IMR-90 (cell line): ENCODE measurements at regions not wholly inside any gene's neighbourhood (a gene's known extent, or its start where the extent isn't known, plus 50 kb on each side); places are given as distances from the start of the nearest gene placed in this dataset.

Source experiments
- ATAC-seq: fragments of 200-7000 bp; cut with Tn5 transposase; 2 replicates; pipeline ENCODE4 v1.9.1; 2020; ENCODE audit warnings: low read depth, mild to moderate bottlenecking, moderate library complexity
- BruUV-seq: library from RNA; stranded (reverse); fragments of 400-500 nt; replicated peaks from 2 replicates; lab custom pipeline; 2021; lab: Mats Ljungman, UMichigan
- CTCF ChIA-PET: fragments of 300-600 bp; formaldehyde crosslinking; extraction: SDS; loops from one replicate; lab custom pipeline; 2021; ENCODE audit warnings: antibody characterized with exemption; lab: Yijun Ruan, JAX
- POLR2A ChIA-PET: fragments of 300-600 bp; sonication (Branson Sonifier 250); formaldehyde crosslinking; loops from one replicate; lab custom pipeline; 2022; ENCODE audit warnings: antibody characterized with exemption; ENCODE audit not compliant: unreplicated experiment; lab: Charles Lee
- DNase-seq: peaks from one replicate; pipeline ENCODE4 v3.0.0; 2013
- H2AFZ ChIP-seq: replicated peaks from 2 replicates; pipeline ENCODE3; 2013; ENCODE audit warnings: low read length, mild to moderate bottlenecking; ENCODE audit not compliant: poor library complexity
- H2AK5ac ChIP-seq: 2 replicates; pipeline ENCODE4 v1.6.1; 2013; ENCODE audit warnings: low read depth, low read length, inconsistent platforms
- H2AK9ac ChIP-seq: replicated peaks from 2 replicates; pipeline ENCODE3; 2013; ENCODE audit warnings: mild to moderate bottlenecking, low read depth, low read length, moderate library complexity; ENCODE audit not compliant: poor library complexity
- H2BK120ac ChIP-seq: 2 replicates; pipeline ENCODE4 v1.6.1; 2013; ENCODE audit warnings: low read depth, low read length, inconsistent platforms
- H2BK15ac ChIP-seq: 3 replicates; pipeline ENCODE4 v1.6.1; 2013; ENCODE audit warnings: low read depth, low read length, inconsistent platforms
- H2BK20ac ChIP-seq: 2 replicates; pipeline ENCODE4 v1.6.1; 2013; ENCODE audit warnings: low read depth, mild to moderate bottlenecking, inconsistent platforms, low read length, moderate library complexity
- H2BK5ac ChIP-seq: 2 replicates; pipeline ENCODE4 v1.6.1; 2013; ENCODE audit warnings: mild to moderate bottlenecking, low read depth, low read length, inconsistent platforms; ENCODE audit not compliant: poor library complexity, severe bottlenecking
- H3K14ac ChIP-seq: replicated peaks from 2 replicates; pipeline ENCODE4 v1.6.1; 2013; ENCODE audit warnings: low read depth, low read length, inconsistent platforms
- H3K18ac ChIP-seq: 2 replicates; pipeline ENCODE4 v1.6.1; 2013; ENCODE audit warnings: low read depth, low read length, control low read depth
- H3K23ac ChIP-seq: 2 replicates; pipeline ENCODE4 v1.6.1; 2013; ENCODE audit warnings: low read depth, low read length, inconsistent platforms
- H3K27ac ChIP-seq: 2 replicates; pipeline ENCODE4 v1.5.1; 2013; ENCODE audit warnings: mild to moderate bottlenecking, control low read depth, low read length; ENCODE audit not compliant: insufficient read depth
- H3K27me3 ChIP-seq: 2 replicates; pipeline ENCODE4 v1.6.1; 2013; ENCODE audit warnings: low read length; ENCODE audit not compliant: control insufficient read depth, insufficient read depth
- H3K36me3 ChIP-seq: 2 replicates; pipeline ENCODE4 v1.6.1; 2013; ENCODE audit warnings: low read length, mixed read lengths; ENCODE audit not compliant: control insufficient read depth, insufficient read depth
- H3K4ac ChIP-seq: 2 replicates; pipeline ENCODE4 v1.6.1; 2013; ENCODE audit warnings: low read depth, low read length, inconsistent platforms
- H3K4me1 ChIP-seq: 2 replicates; pipeline ENCODE4 v1.6.1; 2013; ENCODE audit warnings: low read length, mixed read lengths; ENCODE audit not compliant: control insufficient read depth, insufficient read depth
- H3K4me2 ChIP-seq: 2 replicates; pipeline ENCODE4 v1.6.1; 2013; ENCODE audit warnings: low read depth, mild to moderate bottlenecking, control low read depth, low read length, moderate library complexity
- H3K4me3 ChIP-seq: 2 replicates; pipeline ENCODE4 v1.5.1; 2013; ENCODE audit warnings: low read depth, mild to moderate bottlenecking, control low read depth, low read length, moderate library complexity; ENCODE audit not compliant: insufficient read depth
- H3K56ac ChIP-seq: 2 replicates; pipeline ENCODE4 v1.6.1; 2013; ENCODE audit warnings: low read length, inconsistent platforms; ENCODE audit not compliant: insufficient read depth; ENCODE audit errors: extremely low read depth
- H3K79me1 ChIP-seq, 2 experiments: 2 replicates each; pipeline ENCODE4 v1.6.1; 2013; ENCODE audit warnings: low read length in 2 of 2, inconsistent platforms in 1 of 2, low read depth in 1 of 2
- H3K9ac ChIP-seq: 2 replicates; pipeline ENCODE4 v1.6.1; 2013; ENCODE audit warnings: low read depth, low read length, control low read depth
- H3K9me1 ChIP-seq: 2 replicates; pipeline ENCODE4 v1.6.1; 2013; ENCODE audit warnings: low read length, inconsistent platforms; ENCODE audit not compliant: insufficient read depth
- H3K9me3 ChIP-seq: 2 replicates; pipeline ENCODE4 v1.6.1; 2013; ENCODE audit warnings: low read length; ENCODE audit not compliant: control insufficient read depth, insufficient read depth
- H4K20me1 ChIP-seq: 2 replicates; pipeline ENCODE4 v1.6.1; 2013; ENCODE audit warnings: low read length, inconsistent platforms; ENCODE audit not compliant: insufficient read depth
- H4K5ac ChIP-seq: 2 replicates; pipeline ENCODE4 v1.6.1; 2013; ENCODE audit warnings: mild to moderate bottlenecking, low read depth, low read length, control low read depth
- H4K8ac ChIP-seq, 2 experiments: 2 replicates each; pipeline ENCODE4 v1.6.1; 2013; ENCODE audit warnings: low read depth in 2 of 2, low read length in 2 of 2, control low read depth in 1 of 2, inconsistent platforms in 1 of 2
- H4K91ac ChIP-seq: 2 replicates; pipeline ENCODE4 v1.6.1; 2013; ENCODE audit warnings: low read depth, low read length, inconsistent platforms; ENCODE audit not compliant: insufficient read depth
- BHLHE40 ChIP-seq: fragments of 150-350 bp; IDR thresholded peaks from 2 replicates; pipeline ENCODE4 v1.6.1; 2016; ENCODE audit warnings: mild to moderate bottlenecking, low read depth, low read length
- CEBPB ChIP-seq: IDR thresholded peaks from 2 replicates; pipeline ENCODE4 v1.6.1; 2012; ENCODE audit warnings: low read depth, low read length, improper control_type of control experiment
- CHD1 ChIP-seq: IDR thresholded peaks from 2 replicates; pipeline ENCODE4 v1.6.1; 2012; ENCODE audit warnings: low read depth, low read length, improper control_type of control experiment
- FOS ChIP-seq: fragments of 150-350 bp; IDR thresholded peaks from 2 replicates; pipeline ENCODE4 v1.6.1; 2016; ENCODE audit warnings: low read depth, low read length
- MAFK ChIP-seq: IDR thresholded peaks from 2 replicates; pipeline ENCODE4 v1.6.1; 2012; ENCODE audit warnings: low read depth, low read length, improper control_type of control experiment
- MAZ ChIP-seq: IDR thresholded peaks from 2 replicates; pipeline ENCODE4 v1.6.1; 2012; ENCODE audit warnings: low read depth, mild to moderate bottlenecking, low read length, improper control_type of control experiment, moderate library complexity, borderline replicate concordance
- MXI1 ChIP-seq: IDR thresholded peaks from 2 replicates; pipeline ENCODE4 v1.6.1; 2012; ENCODE audit warnings: low read depth, mild to moderate bottlenecking, low read length, moderate library complexity, borderline replicate concordance
- NFE2L2 ChIP-seq: fragments of 150-350 bp; IDR thresholded peaks from 2 replicates; pipeline ENCODE4 v1.6.1; 2016; ENCODE audit warnings: low read depth, mild to moderate bottlenecking, low read length
- POLR2A ChIP-seq: IDR thresholded peaks from 2 replicates; pipeline ENCODE4 v1.6.1; 2012; ENCODE audit warnings: mild to moderate bottlenecking, low read depth, low read length
- RAD21 ChIP-seq: IDR thresholded peaks from 2 replicates; pipeline ENCODE4 v1.6.1; 2012; ENCODE audit warnings: low read length, improper control_type of control experiment
- RCOR1 ChIP-seq: IDR thresholded peaks from 2 replicates; pipeline ENCODE4 v1.6.1; 2012; ENCODE audit warnings: mild to moderate bottlenecking, low read length, improper control_type of control experiment; ENCODE audit not compliant: insufficient replicate concordance
- RFX5 ChIP-seq: IDR thresholded peaks from 2 replicates; pipeline ENCODE4 v1.8.0; 2012; ENCODE audit warnings: low read depth, mild to moderate bottlenecking, low read length, moderate library complexity
- dilution Hi-C: fragments of 300-500 bp; cut with HindIII; formaldehyde crosslinking; loops from one replicate; pipeline ENCODE4 v1.14.3; 2018; ENCODE audit warnings: low sequenced_read_pairs; ENCODE audit not compliant: unreplicated experiment
- in situ Hi-C: fragments of 300-500 bp; cut with MboI; formaldehyde crosslinking; loops from 3 replicates; pipeline ENCODE4 v1.14.3; 2019; ENCODE audit warnings: low sequenced_read_pairs, inconsistent platforms, mixed read lengths
- intact Hi-C: fragments of 100-400 bp; cut with micrococcal nuclease; formaldehyde crosslinking; loops from 2 replicates; pipeline ENCODE4 v1.10.0; 2022
- TF ChIP-seq, protein P1 (sequence below): fragments of 150-350 bp; IDR thresholded peaks from 2 replicates; pipeline ENCODE4 v1.6.1; 2017; ENCODE audit warnings: mild to moderate bottlenecking, antibody characterized with exemption, low read length, low read depth
- TF ChIP-seq, protein P2 (sequence below): fragments of 150-350 bp; IDR thresholded peaks from 2 replicates; pipeline ENCODE4 v1.6.1; 2016; ENCODE audit warnings: low read depth, mild to moderate bottlenecking, low read length, moderate library complexity, borderline replicate concordance

GRCh38 chr2:142755191-142755590 lies 122.3 kb upstream of the KYNU start:
- no peak overlapping the region for H2BK120ac ChIP-seq
- ChIA-PET POLR2A (no interaction called here), CTCF (interaction anchor here (2.0 kb wide), 1 partner anchor 10 kb away, joined by 10 read pairs; no protein-coding TSS in a partner anchor)
- H3K56ac ChIP-seq, result no peak overlapping the region
- no peaks in the 10 kb centered on the region for H3K4me1 ChIP-seq
- in situ Hi-C loops (no loop called here), dilution Hi-C loops (no loop called here), intact Hi-C loops (no loop called here)
- H2BK20ac ChIP-seq, result no peak overlapping the region
- no peak overlapping the region for H3K4me2 ChIP-seq
- no peak overlapping the region for H4K5ac ChIP-seq
- H4K91ac ChIP-seq, result no peak overlapping the region
- DNase-seq (no peak), ATAC-seq (no peak)
- H3K36me3 ChIP-seq, result no peaks in the 10 kb centered on the region
- H3K9me3 ChIP-seq, result no peaks in the 10 kb centered on the region
- no peak overlapping the region for H3K23ac ChIP-seq
- H2BK5ac ChIP-seq, result no peak overlapping the region
- no peaks in the 10 kb centered on the region for H3K27me3 ChIP-seq
- no peak overlapping the region for H2BK15ac ChIP-seq
- TF ChIP-seq RFX5 (no peak), CEBPB (no peak), NFE2L2 (no peak), RAD21 (no peak), POLR2A (no peak), BHLHE40 (no peak), MAZ (no peak), FOS (no peak), MAFK (no peak), CHD1 (no peak), RCOR1 (no peak), MXI1 (no peak)
- TF ChIP-seq, protein P1, sequence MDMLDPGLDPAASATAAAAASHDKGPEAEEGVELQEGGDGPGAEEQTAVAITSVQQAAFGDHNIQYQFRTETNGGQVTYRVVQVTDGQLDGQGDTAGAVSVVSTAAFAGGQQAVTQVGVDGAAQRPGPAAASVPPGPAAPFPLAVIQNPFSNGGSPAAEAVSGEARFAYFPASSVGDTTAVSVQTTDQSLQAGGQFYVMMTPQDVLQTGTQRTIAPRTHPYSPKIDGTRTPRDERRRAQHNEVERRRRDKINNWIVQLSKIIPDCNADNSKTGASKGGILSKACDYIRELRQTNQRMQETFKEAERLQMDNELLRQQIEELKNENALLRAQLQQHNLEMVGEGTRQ, result no peak
- TF ChIP-seq, protein P2, sequence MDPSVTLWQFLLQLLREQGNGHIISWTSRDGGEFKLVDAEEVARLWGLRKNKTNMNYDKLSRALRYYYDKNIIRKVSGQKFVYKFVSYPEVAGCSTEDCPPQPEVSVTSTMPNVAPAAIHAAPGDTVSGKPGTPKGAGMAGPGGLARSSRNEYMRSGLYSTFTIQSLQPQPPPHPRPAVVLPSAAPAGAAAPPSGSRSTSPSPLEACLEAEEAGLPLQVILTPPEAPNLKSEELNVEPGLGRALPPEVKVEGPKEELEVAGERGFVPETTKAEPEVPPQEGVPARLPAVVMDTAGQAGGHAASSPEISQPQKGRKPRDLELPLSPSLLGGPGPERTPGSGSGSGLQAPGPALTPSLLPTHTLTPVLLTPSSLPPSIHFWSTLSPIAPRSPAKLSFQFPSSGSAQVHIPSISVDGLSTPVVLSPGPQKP, result no peak
- no peak overlapping the region for H2AFZ ChIP-seq
- no peak overlapping the region for H2AK9ac ChIP-seq
- H2AK5ac ChIP-seq, result no peak overlapping the region
- H4K8ac ChIP-seq, result no peak overlapping the region
- no peaks in the 10 kb centered on the region for H3K79me1 ChIP-seq
- no peak overlapping the region for H3K14ac ChIP-seq
- no peak overlapping the region for H3K4me3 ChIP-seq
- H4K20me1 ChIP-seq, result no peaks in the 10 kb centered on the region
- H3K27ac ChIP-seq, result no peak overlapping the region
- H3K9ac ChIP-seq, result no peak overlapping the region
- no peaks in the 10 kb centered on the region for H3K9me1 ChIP-seq
- H3K4ac ChIP-seq, result no peak overlapping the region
- H3K18ac ChIP-seq, result no peak overlapping the region
- no TSS peak for BruUV-seq
